T-helper 1 cell (primary cell): ENCODE measurements at regions not wholly inside any gene's neighbourhood (a gene's known extent, or its start where the extent isn't known, plus 50 kb on each side); places are given as distances from the start of the nearest gene placed in this dataset.
"Not testable (repeated sequence)": the region's sequence is repeated elsewhere in the genome, so short reads cannot be mapped to it uniquely, and the experiment has no call there.

Experiments
- DNase-seq, 5 donors: peaks; one replicate each; pipeline ENCODE4 v3.0.0-alpha.2; 2012 to 2020

DNA sequence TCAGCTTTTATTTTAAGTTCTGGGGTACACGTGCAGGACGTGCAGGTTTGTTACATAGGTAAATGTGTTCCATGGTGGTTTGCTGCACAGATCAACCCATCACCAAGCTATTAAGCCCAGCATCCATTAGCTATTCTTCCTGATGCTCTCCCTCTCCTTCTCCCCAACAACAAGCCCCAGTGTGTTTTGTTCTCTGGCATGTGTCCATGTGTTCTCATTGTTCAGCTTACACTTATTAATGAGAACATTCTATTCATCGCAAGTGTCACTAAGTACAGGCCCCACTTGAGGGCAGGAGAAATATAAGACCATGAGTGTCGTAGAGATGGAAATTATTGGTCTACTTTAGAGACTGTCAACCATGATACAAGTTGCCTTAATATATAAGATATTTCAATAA is 615.1 kb downstream of the CDH8 start:
- no peak for DNase-seq

GRCh38 chr16:61419791-61420190 is 616.4 kb downstream of the CDH8 start:
- no peak for DNase-seq

DNA sequence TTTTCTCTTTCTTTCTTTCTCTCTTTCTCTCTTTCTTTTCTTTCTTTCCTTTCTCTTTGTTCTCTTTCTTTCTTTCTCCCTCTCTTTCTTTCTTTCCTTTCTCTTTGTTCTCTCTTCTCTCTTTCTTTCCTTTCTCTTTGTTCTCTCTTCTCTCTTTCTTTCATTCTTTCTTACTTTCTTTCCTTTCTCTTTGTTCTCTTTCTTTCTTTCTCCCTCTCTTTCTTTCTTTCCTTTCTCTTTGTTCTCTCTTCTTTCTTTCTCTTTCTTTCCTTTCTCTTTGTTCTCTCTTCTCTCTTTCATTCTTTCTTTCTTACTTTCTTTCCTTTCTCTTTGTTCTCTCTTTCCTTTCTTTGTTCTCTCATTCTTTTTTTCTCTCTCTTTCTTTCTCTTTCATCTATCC is 617.4 kb downstream of the CDH8 start:
- not testable (repeated sequence) for DNase-seq

DNA sequence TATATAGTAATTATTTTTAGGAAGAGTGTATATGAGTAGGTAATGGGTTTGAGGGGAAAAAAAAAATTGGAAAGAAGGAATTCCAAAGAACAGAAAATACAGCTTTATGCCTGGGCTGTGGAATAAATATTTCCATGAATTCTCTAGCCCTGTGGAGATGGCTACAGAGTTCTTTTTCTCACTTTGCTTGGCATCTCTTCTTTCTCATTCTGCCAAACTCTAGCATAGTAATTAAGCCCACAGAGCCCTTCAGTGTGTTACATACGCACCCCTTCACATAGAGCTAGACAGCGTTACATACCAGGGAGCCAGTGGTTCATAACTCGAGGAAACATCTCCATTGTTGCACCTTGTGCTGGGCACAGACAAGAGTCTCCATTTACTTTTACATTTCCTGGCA is 621.1 kb downstream of the CDH8 start:
- no peak for DNase-seq

DNA sequence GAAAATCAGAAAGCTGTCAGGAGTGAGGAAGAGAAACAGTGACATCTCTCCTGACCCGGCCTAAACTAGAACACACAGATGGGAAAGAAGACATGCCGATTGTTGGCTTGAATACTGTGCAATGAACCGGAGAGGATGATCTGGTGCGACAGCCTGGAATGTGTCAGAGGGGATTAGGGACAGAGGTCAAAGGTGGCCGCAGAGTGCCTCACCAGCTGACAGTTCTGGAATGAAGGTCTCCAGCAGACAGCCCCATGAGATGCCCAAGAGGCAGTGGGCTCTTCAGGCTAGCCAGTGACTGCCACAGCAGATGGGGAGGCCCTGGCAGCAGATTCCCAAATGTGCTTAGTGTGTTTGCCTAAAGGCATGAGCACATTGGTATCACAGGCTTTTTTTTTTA is 623.2 kb downstream of the CDH8 start:
- DNase-seq: no peak

DNA sequence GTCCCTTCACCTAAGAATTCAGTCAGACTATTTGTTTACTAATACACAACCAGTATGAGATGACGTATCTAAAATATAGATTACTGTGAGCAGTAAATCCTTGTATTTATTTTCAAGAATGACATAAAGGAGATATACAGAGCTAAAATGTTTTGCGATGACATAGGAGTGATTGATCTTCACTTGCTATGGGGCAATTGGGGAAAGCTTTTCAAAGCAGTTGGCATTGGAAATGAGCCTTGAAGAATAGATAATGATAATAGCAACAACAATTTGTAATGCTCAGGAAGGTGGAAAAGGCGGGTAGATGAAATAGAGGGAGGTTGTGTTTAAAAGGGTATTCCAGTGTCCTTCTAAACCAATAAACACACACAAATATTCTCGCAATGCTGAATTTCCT is 623.7 kb downstream of the CDH8 start:
- DNase-seq: no peak

DNA sequence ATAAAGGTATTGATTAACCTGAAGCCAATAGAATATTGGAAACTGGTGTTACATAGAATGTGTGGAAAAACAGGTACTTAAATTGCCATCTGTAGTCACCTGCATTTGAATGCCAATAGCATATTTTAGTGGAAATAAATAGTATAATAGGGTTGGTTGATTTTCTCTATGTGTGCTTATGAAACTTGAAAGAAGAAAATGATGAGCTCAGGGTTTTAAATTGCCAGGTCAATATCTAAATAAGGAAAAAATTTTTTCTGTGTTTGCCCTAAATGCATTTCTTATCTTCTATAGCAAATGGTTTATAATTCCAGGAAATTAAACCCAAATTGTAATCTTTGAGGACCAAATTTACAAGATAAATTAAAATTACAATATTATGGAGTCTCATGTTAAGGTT is 626.6 kb downstream of the CDH8 start:
- DNase-seq: no peak

DNA sequence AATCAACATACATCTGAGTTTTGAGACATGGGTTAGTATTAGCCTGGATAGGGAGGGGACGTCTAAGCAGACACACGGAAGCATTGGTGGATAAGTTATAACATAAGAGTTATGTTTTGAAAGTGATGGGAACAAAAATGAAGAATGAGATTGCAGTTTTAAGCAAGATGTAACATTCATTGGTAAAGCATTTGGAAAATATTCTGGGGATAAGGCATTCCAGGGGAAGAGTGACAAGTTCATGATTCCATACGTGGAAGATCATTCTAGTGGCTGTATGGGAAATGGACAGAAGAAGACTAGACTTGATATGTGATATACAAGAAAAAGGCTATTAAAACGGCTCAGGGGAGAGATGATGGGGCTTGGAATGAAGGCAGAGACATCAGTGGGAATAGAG is 632.9 kb downstream of the CDH8 start:
- no peak for DNase-seq

DNA sequence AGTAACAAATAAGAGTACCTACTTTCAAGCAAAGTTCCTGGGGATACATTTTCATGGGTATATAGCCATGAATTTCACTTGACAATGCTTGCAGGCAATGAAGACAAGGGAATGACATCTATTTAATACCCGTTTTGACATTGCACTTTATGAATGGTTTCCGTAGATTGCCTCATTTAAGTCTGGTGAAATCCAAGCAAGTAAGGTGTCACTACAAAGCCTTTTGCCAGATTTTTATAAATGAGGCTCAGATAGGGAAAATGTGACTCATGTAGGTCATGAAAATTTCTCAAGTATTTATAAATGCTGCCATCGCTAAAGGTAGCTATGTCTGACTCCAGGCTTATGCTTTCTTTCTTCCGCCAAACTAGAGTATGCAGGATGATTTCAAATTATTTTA is 644.3 kb downstream of the CDH8 start:
- DNase-seq: no peak

GRCh38 chr16:61390965-61391637 is 645.1 kb downstream of the CDH8 start:
- DNase-seq: no peak

DNA sequence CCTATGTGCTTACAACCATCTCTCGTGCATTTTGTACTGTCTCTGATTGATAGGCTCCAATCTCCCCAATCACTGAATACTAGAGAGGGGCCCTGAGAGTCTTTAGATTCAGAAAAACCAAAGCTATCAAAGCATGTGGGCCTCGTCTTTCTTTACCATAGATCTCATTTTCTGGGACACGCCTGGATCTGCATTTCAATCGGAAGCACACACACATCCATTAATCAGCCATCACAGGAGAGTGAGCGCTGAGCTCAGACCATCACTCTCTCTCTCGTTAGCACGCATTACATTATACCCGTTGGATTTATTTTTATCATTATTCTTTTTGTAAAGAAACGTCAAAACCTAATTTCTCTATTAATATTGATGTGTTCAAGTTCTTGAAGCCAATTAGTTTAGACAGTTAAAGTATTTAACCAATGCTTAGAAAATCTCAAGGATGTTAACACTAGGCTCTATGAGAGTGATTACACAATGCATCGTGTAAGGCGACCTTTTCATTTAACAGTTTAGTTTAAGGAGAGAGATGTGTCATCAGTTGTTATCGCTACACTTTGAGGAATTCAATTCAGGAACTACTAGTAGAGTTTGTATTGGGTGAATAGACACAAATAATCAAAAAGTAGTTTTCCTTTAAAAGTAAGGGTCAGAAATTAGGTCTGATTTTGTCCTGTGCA is 650.7 kb downstream of the CDH8 start:
- DNase-seq: no peak

DNA sequence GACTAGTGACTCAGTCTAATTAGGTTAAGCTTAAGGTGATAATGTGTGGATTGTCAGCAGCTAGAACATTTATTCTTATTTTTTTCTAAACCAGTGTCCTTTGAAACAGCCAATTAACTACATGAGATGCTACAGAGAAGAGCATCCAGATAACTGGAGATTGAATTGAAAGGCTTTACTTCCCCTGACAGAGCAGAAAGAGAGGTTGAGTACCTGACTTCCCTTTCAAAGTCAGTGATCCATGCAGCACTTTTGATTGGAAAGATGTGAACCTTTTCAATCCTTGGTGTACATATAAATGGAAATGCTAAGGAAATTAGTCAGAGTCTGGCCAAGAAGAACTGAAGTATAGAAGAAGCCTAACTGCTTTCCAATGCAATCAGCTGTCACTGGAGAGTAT is 653.8 kb downstream of the CDH8 start:
- DNase-seq: no peak

GRCh38 chr16:61379311-61379710 is 656.9 kb downstream of the CDH8 start:
- DNase-seq: no peak

DNA sequence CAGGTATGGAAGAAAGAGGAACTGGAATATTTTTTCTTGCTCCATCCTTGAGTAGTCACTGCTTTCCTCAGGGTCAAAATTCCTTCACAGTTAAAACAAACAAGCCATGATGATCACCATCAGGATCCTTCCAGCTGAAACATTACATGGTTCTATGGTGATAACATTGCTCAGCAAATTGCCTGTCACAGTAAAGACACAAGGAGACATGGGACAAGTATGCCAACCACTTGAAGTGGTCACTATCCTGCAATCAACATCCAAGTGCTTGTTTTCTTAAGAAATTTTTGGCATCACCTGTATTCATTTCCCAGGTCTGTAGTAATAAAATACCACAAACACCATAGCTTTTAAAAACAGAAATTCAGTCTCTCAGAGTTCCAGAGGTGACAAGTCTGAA is 662.2 kb downstream of the CDH8 start:
- DNase-seq: no peak

- no peak for DNase-seq
Measured at GRCh38 chr16:61371881-61372280, 664.4 kb downstream of the CDH8 start.

- DNase-seq: no peak
Measured at GRCh38 chr16:61371388-61371787, 664.9 kb downstream of the CDH8 start.

GRCh38 chr16:61370564-61370963 is 665.7 kb downstream of the CDH8 start:
- DNase-seq: no peak

GRCh38 chr16:61366006-61366405 is 670.2 kb downstream of the CDH8 start:
- no peak for DNase-seq

- no peak for DNase-seq
Measured at GRCh38 chr16:61364990-61365389, 671.2 kb downstream of the CDH8 start.

- DNase-seq: no peak
Measured at GRCh38 chr16:61362585-61362984, 673.7 kb downstream of the CDH8 start.

GRCh38 chr16:61344791-61345190 is 691.4 kb downstream of the CDH8 start:
- DNase-seq: no peak

DNA sequence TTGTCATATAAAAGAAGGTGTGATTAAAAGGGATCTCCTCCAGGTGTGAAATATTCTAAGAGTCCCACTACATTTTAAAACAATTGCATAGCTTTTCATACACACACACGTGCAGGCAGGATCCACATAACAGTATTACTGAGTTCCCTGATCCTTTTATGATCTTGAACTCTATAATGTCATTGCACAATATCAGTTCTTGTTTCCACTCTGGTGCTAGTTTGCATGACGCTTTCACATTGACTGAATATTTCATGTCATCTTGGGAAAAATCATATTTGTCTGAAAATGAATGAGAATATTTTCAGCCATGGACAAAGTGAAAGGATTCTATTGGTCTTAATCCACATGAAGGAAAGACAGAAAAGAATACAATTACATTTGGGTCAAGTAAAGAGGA is 703.8 kb downstream of the CDH8 start:
- no peak for DNase-seq

- no peak for DNase-seq
Measured at GRCh38 chr16:61324044-61324443, 712.2 kb downstream of the CDH8 start.

DNA sequence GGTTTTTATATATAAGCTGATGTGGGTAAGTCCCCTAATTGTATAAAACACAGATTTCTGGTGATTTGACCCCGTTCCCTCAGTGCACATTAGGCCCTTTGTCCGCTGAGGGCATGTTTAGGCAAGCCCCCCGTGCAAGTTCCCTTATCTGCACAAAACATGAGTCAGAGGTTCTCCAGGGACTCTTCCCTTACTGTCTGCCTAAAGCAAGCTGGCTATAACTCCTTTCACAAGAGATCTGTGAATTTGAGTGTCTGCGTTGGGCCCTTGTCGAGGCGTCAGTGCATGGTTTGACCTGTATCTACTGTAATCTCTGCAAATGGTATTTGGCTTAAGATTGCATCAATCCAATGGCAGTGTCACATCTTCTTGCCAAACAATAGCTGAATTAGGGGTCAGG is 712.8 kb downstream of the CDH8 start:
- DNase-seq: no peak

DNA sequence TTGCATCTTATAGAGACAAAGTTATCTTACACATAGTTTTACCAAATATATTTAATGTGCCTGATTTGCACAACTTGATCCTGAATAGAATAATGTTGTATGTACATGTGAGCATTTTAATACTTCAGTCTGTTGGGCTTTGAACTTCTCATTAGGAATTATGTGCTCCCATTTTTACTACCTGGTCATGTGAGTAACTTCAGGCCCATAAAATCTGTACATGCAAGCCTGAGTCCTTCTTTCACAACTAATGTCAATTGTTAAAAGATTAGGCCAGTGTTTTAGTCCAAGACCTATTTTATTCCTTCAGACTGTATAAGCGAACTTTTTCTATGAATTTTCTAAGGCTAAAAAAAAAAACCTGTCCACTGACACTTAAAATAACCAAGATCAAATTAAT is 715.4 kb downstream of the CDH8 start:
- DNase-seq: no peak
